ENCODE measurements at regions not wholly inside any gene's neighbourhood (a gene's known extent, or its start where the extent isn't known, plus 50 kb on each side); places are given as distances from the start of the nearest gene placed in this dataset.

DNA sequence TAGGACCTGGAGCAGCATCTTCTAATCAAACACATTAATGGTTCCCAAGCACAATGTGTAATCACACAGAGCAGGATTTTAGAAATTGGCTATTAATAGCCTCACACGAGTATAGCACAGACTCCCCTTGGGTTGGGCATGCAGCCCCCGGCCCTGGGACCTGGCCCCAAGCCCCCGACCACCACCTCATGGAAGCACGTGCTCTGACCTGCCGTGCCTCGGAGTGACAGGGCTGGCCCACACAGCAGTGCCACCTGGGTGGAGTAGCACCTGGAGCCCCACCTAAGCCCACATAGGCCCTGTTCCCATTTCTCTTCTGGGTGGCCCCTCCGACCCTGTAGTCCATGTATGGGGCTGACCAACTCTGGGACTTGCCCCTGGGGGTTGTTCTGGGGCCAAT lies 171.8 kb downstream of the TTLL2 start:
- TF ChIP-seq CTCF (IDR thresholded peaks at IDR 0.05; ENCODE audit: low read depth, low read length, poor library complexity, severe bottlenecking) (no peak), EZH2phosphoT487 (IDR thresholded peaks at IDR 0.05; ENCODE audit: borderline replicate concordance, low read length) (no peak)

Measured in DOHH2 (cell line).